Esophagus squamous epithelium (tissue), 5 donors: ENCODE measurements at regions not wholly inside any gene's neighbourhood (a gene's known extent, or its start where the extent isn't known, plus 50 kb on each side); places are given as distances from the start of the nearest gene placed in this dataset.

ENCODE experiments used
- DNase-seq: peaks from one replicate; lab custom pipeline; 2025; lab: John Stamatoyannopoulos, UW
- H3K27ac ChIP-seq, 4 donors: fragments of 200-600 bp; sonication (generic); one replicate each; pipeline ENCODE4 v1.5.1; 2016 to 2019; ENCODE audit warnings: mild to moderate bottlenecking in 1 of 4
- H3K27me3 ChIP-seq, 4 donors: fragments of 200-600 bp; sonication (generic); 1 replicate in 3 of 4; 2 replicates in 1 of 4; pipeline versions ENCODE4 v1.5.1 to v1.6.0; 2017 to 2021; ENCODE audit warnings: antibody characterized with exemption in 1 of 4
- H3K36me3 ChIP-seq, 3 donors: fragments of 200-600 bp; sonication (generic); one replicate each; pipeline ENCODE4 v1.5.1; 2016 to 2019
- H3K4me1 ChIP-seq, 3 donors: fragments of 200-600 bp; sonication (generic); one replicate each; pipeline ENCODE4 v1.5.1; 2017 to 2019
- H3K4me3 ChIP-seq, 4 donors: fragments of 200-600 bp; sonication (generic); 1 replicate in 3 of 4; 2 replicates in 1 of 4; pipeline ENCODE4 v1.5.1; 2016 to 2019; ENCODE audit warnings: mild to moderate bottlenecking in 2 of 4, moderate library complexity in 1 of 4
- H3K9me3 ChIP-seq, 3 donors: fragments of 200-600 bp; sonication (generic); one replicate each; pipeline ENCODE4 v1.5.1; 2016 to 2019
- CTCF ChIP-seq, 6 experiments: fragments of 450-650 bp in 4 of 6; fragments of 200-600 bp in 2 of 6; sonication (generic) in 2 of 6; IDR thresholded peaks; one replicate each; pipeline ENCODE4 v1.5.1; 2016 to 2019; ENCODE audit warnings: antibody characterized with exemption in 6 of 6, mild to moderate bottlenecking in 4 of 6, moderate library complexity in 4 of 6
- POLR2A ChIP-seq, 4 donors: fragments of 450-650 bp; IDR thresholded peaks; one replicate each; pipeline ENCODE4 v1.6.1; 2017; ENCODE audit warnings: antibody characterized with exemption in 4 of 4, mild to moderate bottlenecking in 4 of 4, moderate library complexity in 3 of 4
- WGBS, 2 donors: methylation state at CpG; one replicate each; pipeline ENCODE4 v1.1.5; 2018; 5-methylcytosine and 5-hydroxymethylcytosine counted together
- intact Hi-C: fragments of 100-400 bp; cut with DNase I; formaldehyde crosslinking; loops from one replicate; pipeline ENCODE4 v1.15.0; 2022
- donor health status: DM: yes; HTN: yes; CAD: no.

GRCh38 chr2:12391116-12391515 lies 325.6 kb upstream of the TRIB2 start:
- H3K4me3 ChIP-seq = no peak overlapping the region
- no peak for DNase-seq
- H3K27ac ChIP-seq = no peak overlapping the region
- H3K9me3 ChIP-seq = no peaks in the 10 kb centered on the region
- no peaks in the 10 kb centered on the region for H3K4me1 ChIP-seq
- H3K27me3 ChIP-seq = no peaks in the 10 kb centered on the region
- no peaks in the 10 kb centered on the region for H3K36me3 ChIP-seq
- intact Hi-C loops = no loop called here
- WGBS, 2 donors = 76 to 83% methylated on average over 2 of the region's 2 CpGs
- TF ChIP-seq POLR2A (IDR thresholded peaks at IDR 0.05) (no peak), CTCF (IDR thresholded peaks at IDR 0.05) (no peak)

GRCh38 chr2:12396699-12397098 lies 320.0 kb upstream of the TRIB2 start:
- Histone ChIP-seq H3K4me3 (no peak overlapping the region), H3K9me3 (no peaks in the 10 kb centered on the region), H3K4me1 (no peaks in the 10 kb centered on the region), H3K27ac (no peak overlapping the region), H3K36me3 (no peaks in the 10 kb centered on the region), H3K27me3 (peaks cover 0 to 7% (median 0%) of the 10 kb centered on the region in 4 donors)
- DNase-seq = no peak
- TF ChIP-seq CTCF (IDR thresholded peaks at IDR 0.05) (no peak), POLR2A (IDR thresholded peaks at IDR 0.05) (no peak)
- WGBS, 2 donors = 86 to 93% methylated on average over 6 of the region's 6 CpGs
- intact Hi-C loops = no loop called here

- DNase-seq = no peak
- WGBS, 2 donors = 59 to 64% methylated on average over 8 to 9 of the region's 9 CpGs
- Histone ChIP-seq H3K4me3 (no peak overlapping the region), H3K36me3 (no peaks in the 10 kb centered on the region), H3K27ac (no peak overlapping the region), H3K9me3 (no peaks in the 10 kb centered on the region), H3K4me1 (no peaks in the 10 kb centered on the region), H3K27me3 (peaks cover 0 to 7% (median 0%) of the 10 kb centered on the region in 4 donors)
- TF ChIP-seq CTCF (IDR thresholded peaks at IDR 0.05) = no peak
- no peak for TF ChIP-seq POLR2A (IDR thresholded peaks at IDR 0.05)
- intact Hi-C loops = no loop called here
Measured at GRCh38 chr2:12397854-12398253, 318.9 kb upstream of the TRIB2 start.

GRCh38 chr2:12399240-12399639 lies 317.5 kb upstream of the TRIB2 start:
- Histone ChIP-seq H3K27ac (no peak overlapping the region), H3K27me3 (peaks cover 0 to 7% (median 0%) of the 10 kb centered on the region in 4 donors), H3K4me3 (no peak overlapping the region), H3K36me3 (no peaks in the 10 kb centered on the region), H3K9me3 (no peaks in the 10 kb centered on the region), H3K4me1 (no peaks in the 10 kb centered on the region)
- WGBS, 2 donors = 68 to 81% methylated on average over 3 of the region's 3 CpGs
- intact Hi-C loops = no loop called here
- TF ChIP-seq CTCF (IDR thresholded peaks at IDR 0.05) (no peak), POLR2A (IDR thresholded peaks at IDR 0.05) (no peak)
- DNase-seq = no peak

- WGBS, 2 donors = 95 to 100% methylated on average over 3 of the region's 3 CpGs
- Histone ChIP-seq H3K27me3 (peaks cover 0 to 7% (median 0%) of the 10 kb centered on the region in 4 donors), H3K27ac (no peak overlapping the region), H3K36me3 (no peaks in the 10 kb centered on the region), H3K4me3 (no peak overlapping the region), H3K4me1 (no peaks in the 10 kb centered on the region), H3K9me3 (no peaks in the 10 kb centered on the region)
- no peak for DNase-seq
- no peak for TF ChIP-seq POLR2A (IDR thresholded peaks at IDR 0.05)
- TF ChIP-seq CTCF (IDR thresholded peaks at IDR 0.05) = no peak
- intact Hi-C loops = no loop called here
Measured at GRCh38 chr2:12400543-12400942, 316.2 kb upstream of the TRIB2 start.
